Ovary (tissue), 7 donors: ENCODE measurements at regions not wholly inside any gene's neighbourhood (a gene's known extent, or its start where the extent isn't known, plus 50 kb on each side); places are given as distances from the start of the nearest gene placed in this dataset.

Experiments used
- DNase-seq, 5 donors: peaks; one replicate each; pipeline ENCODE4 v3.0.0-alpha.2; 2019 to 2020
- H3K27ac ChIP-seq, 2 donors: fragments of 200-600 bp; one replicate each; pipeline versions ENCODE4 v1.5.1 to v1.8.0; 2019 to 2022
- H3K27me3 ChIP-seq: fragments of 200-600 bp; one replicate; pipeline ENCODE4 v1.8.0; 2022
- H3K36me3 ChIP-seq: fragments of 200-600 bp; sonication (generic); one replicate; pipeline ENCODE4 v1.5.1; 2019
- H3K4me1 ChIP-seq: one replicate; pipeline ENCODE4 v1.8.1; 2013; ENCODE audit warnings: mild to moderate bottlenecking, moderate library complexity; ENCODE audit not compliant: insufficient read depth
- H3K4me3 ChIP-seq: fragments of 200-600 bp; sonication (generic); one replicate; pipeline ENCODE4 v1.5.1; 2017
- H3K9me3 ChIP-seq, 2 donors: fragments of 200-600 bp in 1 of 2; sonication (generic) in 1 of 2; one replicate each; pipeline versions ENCODE4 v1.5.1 to v1.8.1; 2013 to 2019; ENCODE audit warnings: mild to moderate bottlenecking in 1 of 2, moderate library complexity in 1 of 2
- CTCF ChIP-seq, 3 donors: fragments of 450-650 bp in 2 of 3; fragments of 200-600 bp in 1 of 3; IDR thresholded peaks; one replicate each; pipeline versions ENCODE4 v1.5.1 to v1.8.0; 2016 to 2022; ENCODE audit warnings: antibody characterized with exemption in 3 of 3, mild to moderate bottlenecking in 1 of 3
- EP300 ChIP-seq: sonication (generic); formaldehyde crosslinking; IDR thresholded peaks from one replicate; pipeline ENCODE4 v1.6.1; 2017; ENCODE audit warnings: antibody characterized with exemption
- POLR2A ChIP-seq: fragments of 450-650 bp; IDR thresholded peaks from one replicate; pipeline ENCODE4 v1.6.1; 2017; ENCODE audit warnings: antibody characterized with exemption, mild to moderate bottlenecking, moderate library complexity
- WGBS, 3 donors: extraction: QIAGEN DNeasy Blood & Tissue Kit in 1 of 3; methylation state at CpG; one replicate each; pipeline versions ENCODE4 v1.1.5 to v1.1.7; 2013 to 2017; 5-methylcytosine and 5-hydroxymethylcytosine counted together
- intact Hi-C, 4 donors: fragments of 100-400 bp; cut with DNase I; formaldehyde crosslinking; loops; one replicate each; pipeline versions ENCODE4 v1.11.0 to v1.15.1; 2022 to 2023
- donor health status: DM: no; HTN: no; CAD: no; lungs with moderate emphysema.
- donor health status: DM: no; HTN: no; CAD: no.
- donor health status: Bipolar disorder and iron deficiency.
- donor health status: DM: no; HTN: no; CAD: no.
- donor health status: DM: yes; HTN: yes; CAD: no.

DNA sequence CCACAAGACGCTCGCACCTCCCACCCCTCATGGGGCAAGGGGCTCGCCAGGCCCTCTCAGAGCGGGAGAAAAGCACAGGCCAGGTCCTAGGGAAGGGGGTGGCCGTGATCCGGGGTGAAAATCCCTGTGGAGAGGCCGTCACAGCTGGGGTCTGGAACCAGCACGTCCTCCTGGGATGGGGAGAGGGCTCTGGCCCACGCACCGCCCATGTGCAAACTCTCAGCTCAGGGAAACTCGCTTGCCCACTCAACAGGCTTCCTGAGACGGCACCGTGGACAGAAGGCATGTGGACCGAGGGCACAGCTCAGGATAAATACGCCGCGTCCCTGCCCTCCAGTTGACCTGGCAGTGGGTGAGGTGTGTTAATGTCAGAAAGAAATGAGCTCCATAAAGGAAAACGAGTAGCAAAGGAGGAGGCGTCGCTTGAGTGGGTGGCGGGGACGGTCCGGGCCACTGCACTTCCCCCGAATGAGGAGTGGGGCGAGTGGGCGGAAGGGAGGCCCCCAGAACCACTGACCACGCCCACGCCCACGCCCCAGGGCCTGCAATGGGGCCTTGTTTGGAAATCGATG is 57.6 kb upstream of the GALNT9 start:
- H3K4me1 ChIP-seq: no peaks in the 10 kb centered on the region
- H3K27me3 ChIP-seq: no peaks in the 10 kb centered on the region
- DNase-seq: no peak

GRCh38 chr12:132385923-132386751 is 56.7 kb upstream of the GALNT9 start:
- Histone ChIP-seq H3K36me3 (no peaks in the 10 kb centered on the region), H3K27ac (no peak overlapping the region), H3K27me3 (no peaks in the 10 kb centered on the region), H3K9me3 (no peaks in the 10 kb centered on the region), H3K4me1 (no peaks in the 10 kb centered on the region), H3K4me3 (no peak overlapping the region)
- TF ChIP-seq EP300: no peak
- 32 to 45% (median 44%) methylated on average over 36 of the region's 36 CpGs for WGBS, 3 donors
- no peak for DNase-seq
- intact Hi-C loops: no loop called here

More for the DNA sequence above, 57.6 kb upstream of the GALNT9 start:
- Histone ChIP-seq H3K27ac (no peak overlapping the region), H3K36me3 (no peaks in the 10 kb centered on the region), H3K4me3 (no peak overlapping the region), H3K9me3 (no peaks in the 10 kb centered on the region)
- WGBS, 3 donors: 57 to 73% (median 67%) methylated on average over 30 of the region's 30 CpGs
- TF ChIP-seq EP300 (no peak), CTCF (IDR thresholded peaks at IDR 0.05) (no peak), POLR2A (no peak)
- intact Hi-C loops: no loop called here

DNA sequence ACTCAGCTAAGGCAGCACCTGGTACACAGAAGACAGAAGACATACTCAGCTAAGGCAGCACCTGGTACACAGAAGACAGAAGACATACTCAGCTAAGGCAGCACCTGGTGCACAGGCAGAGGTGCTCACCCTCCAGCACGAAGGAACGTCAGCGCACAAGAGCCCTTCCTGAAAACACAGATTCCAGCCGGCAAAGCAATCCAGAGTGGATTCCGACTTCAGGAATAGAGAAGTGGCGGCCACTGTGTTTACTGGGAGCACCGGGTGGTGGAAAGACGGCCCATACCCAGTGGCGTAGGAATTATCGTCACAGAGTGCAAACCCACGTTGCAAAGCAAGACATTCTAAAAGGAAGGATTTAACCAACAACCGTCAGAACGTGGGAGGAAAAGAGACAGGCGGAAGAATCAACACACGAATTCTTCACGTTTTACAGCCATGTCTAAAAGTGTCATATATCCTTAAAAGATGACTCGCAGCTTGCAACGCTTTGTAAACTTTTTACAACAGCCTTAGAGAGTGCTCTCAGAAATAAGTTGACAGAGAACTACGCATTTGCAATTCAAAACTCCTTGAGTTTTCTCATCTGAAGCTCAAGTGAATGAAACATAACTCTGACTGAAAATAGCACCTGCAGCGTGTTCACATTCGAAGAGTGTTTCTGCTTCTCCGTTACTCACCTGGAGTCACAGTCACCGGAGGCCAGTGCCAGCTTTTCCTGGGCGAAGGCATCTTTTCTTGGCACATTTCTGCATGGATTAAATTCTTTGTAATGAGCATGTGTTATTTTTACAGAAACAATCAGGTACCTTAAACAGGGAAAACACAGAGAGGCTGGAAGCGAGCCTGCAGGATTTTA is 55.8 kb upstream of the GALNT9 start:
- Histone ChIP-seq H3K27ac (no peak overlapping the region), H3K4me3 (no peak overlapping the region), H3K4me1 (no peaks in the 10 kb centered on the region), H3K27me3 (no peaks in the 10 kb centered on the region), H3K36me3 (no peaks in the 10 kb centered on the region), H3K9me3 (no peaks in the 10 kb centered on the region)
- 21 to 36% (median 31%) methylated on average over 25 of the region's 25 CpGs for WGBS, 3 donors
- TF ChIP-seq CTCF (IDR thresholded peaks at IDR 0.05): no peak
- TF ChIP-seq POLR2A: no peak
- no peak for TF ChIP-seq EP300
- no peak for DNase-seq
- intact Hi-C loops: no loop called here

- Histone ChIP-seq H3K4me1 (no peaks in the 10 kb centered on the region), H3K36me3 (no peaks in the 10 kb centered on the region), H3K27me3 (no peaks in the 10 kb centered on the region), H3K27ac (no peak overlapping the region), H3K4me3 (no peak overlapping the region), H3K9me3 (no peaks in the 10 kb centered on the region)
- DNase-seq: no peak
- WGBS, 3 donors: 36 to 55% (median 44%) methylated on average over 3 of the region's 3 CpGs
- intact Hi-C loops: no loop called here
- TF ChIP-seq CTCF (IDR thresholded peaks at IDR 0.05) (no peak), POLR2A (no peak), EP300 (no peak)
Measured at GRCh38 chr12:132380641-132381040, 51.3 kb upstream of the GALNT9 start.
